PC-9 (cell line): ENCODE measurements at regions not wholly inside any gene's neighbourhood (a gene's known extent, or its start where the extent isn't known, plus 50 kb on each side); places are given as distances from the start of the nearest gene placed in this dataset.

Experiments
- BruUV-seq: library from RNA; stranded (reverse); fragments of 400-500 nt; replicated peaks from 2 replicates; lab custom pipeline; 2021; lab: Mats Ljungman, UMichigan
- CTCF ChIA-PET: fragments of 300-600 bp; sonication (Branson Sonifier 250); formaldehyde crosslinking; loops from one replicate; lab custom pipeline; 2022; ENCODE audit warnings: antibody characterized with exemption; lab: Charles Lee
- POLR2A ChIA-PET: fragments of 300-600 bp; sonication (Branson Sonifier 250); formaldehyde crosslinking; loops from one replicate; lab custom pipeline; 2022; ENCODE audit warnings: antibody characterized with exemption; ENCODE audit not compliant: unreplicated experiment; lab: Charles Lee
- DNase-seq, 2 experiments: peaks; one replicate each; pipeline versions ENCODE4 v3.0.0 to v3.0.0-alpha.2; 2015 to 2022; ENCODE audit warnings: mixed read lengths in 1 of 2
- H2AFZ ChIP-seq: fragments of 200-600 bp; sonication (generic); 2 replicates; pipeline ENCODE4 v1.8.1; 2017; ENCODE audit warnings: antibody characterized with exemption
- H3F3A ChIP-seq: fragments of 200-600 bp; sonication (generic); 2 replicates; pipeline ENCODE4 v1.8.1; 2017; ENCODE audit warnings: antibody characterized with exemption, mild to moderate bottlenecking, low read depth; ENCODE audit not compliant: insufficient read depth
- H3K27ac ChIP-seq: fragments of 200-600 bp; sonication (generic); 2 replicates; pipeline ENCODE4 v1.6.1; 2016; ENCODE audit warnings: mixed run types
- H3K27me3 ChIP-seq: fragments of 200-600 bp; sonication (generic); 2 replicates; pipeline ENCODE4 v1.6.1; 2016; ENCODE audit warnings: low read depth, mixed run types; ENCODE audit not compliant: insufficient read depth
- H3K36me3 ChIP-seq: fragments of 200-600 bp; sonication (generic); 2 replicates; pipeline ENCODE4 v1.6.1; 2016; ENCODE audit warnings: low read depth, mixed run types
- H3K4me1 ChIP-seq: fragments of 200-600 bp; sonication (generic); replicated peaks from 2 replicates; pipeline ENCODE4 v1.6.1; 2016; ENCODE audit warnings: mixed run types; ENCODE audit not compliant: insufficient read depth
- H3K4me2 ChIP-seq: fragments of 200-600 bp; sonication (generic); 2 replicates; pipeline ENCODE4 v1.6.1; 2017; ENCODE audit warnings: mixed run types
- H3K4me3 ChIP-seq: fragments of 200-600 bp; sonication (generic); 2 replicates; pipeline ENCODE4 v1.6.1; 2016; ENCODE audit warnings: mixed run types
- H3K79me2 ChIP-seq: fragments of 200-600 bp; sonication (generic); 2 replicates; pipeline ENCODE4 v1.6.1; 2017; ENCODE audit warnings: low read depth, mixed run types
- H3K9me2 ChIP-seq: fragments of 200-600 bp; sonication (generic); 2 replicates; pipeline ENCODE4 v1.8.1; 2017; ENCODE audit warnings: mild to moderate bottlenecking; ENCODE audit not compliant: insufficient read depth
- H3K9me3 ChIP-seq: fragments of 200-600 bp; sonication (generic); 2 replicates; pipeline ENCODE4 v1.8.1; 2016; ENCODE audit warnings: low read depth; ENCODE audit not compliant: insufficient read depth
- H4K20me1 ChIP-seq: fragments of 200-600 bp; sonication (generic); 2 replicates; pipeline ENCODE4 v1.8.1; 2017; ENCODE audit not compliant: insufficient read depth
- EZH2 ChIP-seq: fragments of 200-600 bp; sonication (generic); IDR thresholded peaks from 2 replicates; pipeline ENCODE4 v1.8.0; 2017; ENCODE audit warnings: antibody characterized with exemption, low read depth
- intact Hi-C: fragments of 100-400 bp; cut with micrococcal nuclease; formaldehyde crosslinking; loops from one replicate; pipeline ENCODE4 v1.10.0; 2022; ENCODE audit not compliant: unreplicated experiment
- TF ChIP-seq, protein P1 (sequence below): fragments of 200-600 bp; sonication (generic); conservative IDR thresholded peaks from 2 replicates; pipeline ENCODE4 v1.6.1; 2017; ENCODE audit warnings: mixed run types, antibody characterized with exemption, mild to moderate bottlenecking, moderate library complexity

- no peaks in the 10 kb centered on the region for H3K4me1 ChIP-seq
- H3K4me2 ChIP-seq, result no peak overlapping the region
- intact Hi-C loops, result no loop called here
- no peak overlapping the region for H3K27ac ChIP-seq
- POLR2A ChIA-PET, result no interaction called here
- no TSS peak for BruUV-seq
- H4K20me1 ChIP-seq, result no peaks in the 10 kb centered on the region
- no peaks in the 10 kb centered on the region for H3K9me2 ChIP-seq
- TF ChIP-seq, protein P1, sequence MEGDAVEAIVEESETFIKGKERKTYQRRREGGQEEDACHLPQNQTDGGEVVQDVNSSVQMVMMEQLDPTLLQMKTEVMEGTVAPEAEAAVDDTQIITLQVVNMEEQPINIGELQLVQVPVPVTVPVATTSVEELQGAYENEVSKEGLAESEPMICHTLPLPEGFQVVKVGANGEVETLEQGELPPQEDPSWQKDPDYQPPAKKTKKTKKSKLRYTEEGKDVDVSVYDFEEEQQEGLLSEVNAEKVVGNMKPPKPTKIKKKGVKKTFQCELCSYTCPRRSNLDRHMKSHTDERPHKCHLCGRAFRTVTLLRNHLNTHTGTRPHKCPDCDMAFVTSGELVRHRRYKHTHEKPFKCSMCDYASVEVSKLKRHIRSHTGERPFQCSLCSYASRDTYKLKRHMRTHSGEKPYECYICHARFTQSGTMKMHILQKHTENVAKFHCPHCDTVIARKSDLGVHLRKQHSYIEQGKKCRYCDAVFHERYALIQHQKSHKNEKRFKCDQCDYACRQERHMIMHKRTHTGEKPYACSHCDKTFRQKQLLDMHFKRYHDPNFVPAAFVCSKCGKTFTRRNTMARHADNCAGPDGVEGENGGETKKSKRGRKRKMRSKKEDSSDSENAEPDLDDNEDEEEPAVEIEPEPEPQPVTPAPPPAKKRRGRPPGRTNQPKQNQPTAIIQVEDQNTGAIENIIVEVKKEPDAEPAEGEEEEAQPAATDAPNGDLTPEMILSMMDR, result no peak
- no peak for TF ChIP-seq EZH2
- no peak for DNase-seq
- H3K4me3 ChIP-seq, result no peak overlapping the region
- no peaks in the 10 kb centered on the region for H3K9me3 ChIP-seq
- H3K27me3 ChIP-seq, result no peaks in the 10 kb centered on the region
- no peak overlapping the region for H2AFZ ChIP-seq
- CTCF ChIA-PET, result no interaction called here
- H3K36me3 ChIP-seq, result no peaks in the 10 kb centered on the region
- no peaks in the 10 kb centered on the region for H3K79me2 ChIP-seq
- H3F3A ChIP-seq, result no peaks in the 10 kb centered on the region
Observed at GRCh38 chr5:102018279-102018678, 277.8 kb downstream of the SLCO4C1 start.

DNA sequence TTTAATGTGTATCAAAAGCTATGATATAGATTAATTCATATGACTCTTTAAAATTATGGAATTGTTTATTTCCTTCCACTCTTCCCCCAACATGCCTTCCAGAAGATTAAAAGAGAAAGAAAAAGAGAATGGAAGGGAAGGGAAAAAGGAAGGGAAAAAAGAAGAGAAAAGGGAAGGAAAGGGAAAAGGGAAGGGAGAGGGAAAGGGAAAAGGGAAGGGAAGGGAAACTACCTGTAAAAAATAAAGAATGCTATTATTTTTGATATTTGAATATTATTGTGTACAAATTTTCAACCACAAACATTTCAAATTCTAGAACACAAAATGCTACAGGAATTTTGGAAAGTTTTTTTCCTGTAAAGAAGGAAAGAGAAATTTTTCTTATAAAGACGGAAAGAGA is 281.7 kb downstream of the SLCO4C1 start:
- no peak for DNase-seq
- Histone ChIP-seq H3K4me1 (no peaks in the 10 kb centered on the region), H3K9me3 (no peaks in the 10 kb centered on the region), H3K27ac (no peak overlapping the region), H3K9me2 (no peaks in the 10 kb centered on the region), H2AFZ (no peak overlapping the region), H3K27me3 (no peaks in the 10 kb centered on the region), H3K79me2 (no peaks in the 10 kb centered on the region), H3K36me3 (no peaks in the 10 kb centered on the region), H4K20me1 (no peaks in the 10 kb centered on the region), H3K4me2 (no peak overlapping the region), H3F3A (no peaks in the 10 kb centered on the region), H3K4me3 (no peak overlapping the region)
- intact Hi-C loops, result no loop called here
- no TSS peak for BruUV-seq
- TF ChIP-seq EZH2, result no peak
- TF ChIP-seq, protein P1, result no peak
- ChIA-PET CTCF (no interaction called here), POLR2A (no interaction called here)

- DNase-seq, result no peak
- intact Hi-C loops, result no loop called here
- Histone ChIP-seq H3K4me3 (no peak overlapping the region), H4K20me1 (no peaks in the 10 kb centered on the region), H3K79me2 (no peaks in the 10 kb centered on the region), H3K4me2 (no peak overlapping the region), H2AFZ (no peak overlapping the region), H3K36me3 (no peaks in the 10 kb centered on the region), H3K27me3 (no peaks in the 10 kb centered on the region), H3K27ac (no peak overlapping the region), H3F3A (no peaks in the 10 kb centered on the region), H3K4me1 (no peaks in the 10 kb centered on the region), H3K9me2 (no peaks in the 10 kb centered on the region), H3K9me3 (no peaks in the 10 kb centered on the region)
- ChIA-PET POLR2A (no interaction called here), CTCF (no interaction called here)
- BruUV-seq, result no TSS peak
- no peak for TF ChIP-seq EZH2
- TF ChIP-seq, protein P1, result no peak
Observed at GRCh38 chr5:102010644-102011043, 285.4 kb downstream of the SLCO4C1 start.
